ENCODE measurements at regions not wholly inside any gene's neighbourhood (a gene's known extent, or its start where the extent isn't known, plus 50 kb on each side); places are given as distances from the start of the nearest gene placed in this dataset.

DNA sequence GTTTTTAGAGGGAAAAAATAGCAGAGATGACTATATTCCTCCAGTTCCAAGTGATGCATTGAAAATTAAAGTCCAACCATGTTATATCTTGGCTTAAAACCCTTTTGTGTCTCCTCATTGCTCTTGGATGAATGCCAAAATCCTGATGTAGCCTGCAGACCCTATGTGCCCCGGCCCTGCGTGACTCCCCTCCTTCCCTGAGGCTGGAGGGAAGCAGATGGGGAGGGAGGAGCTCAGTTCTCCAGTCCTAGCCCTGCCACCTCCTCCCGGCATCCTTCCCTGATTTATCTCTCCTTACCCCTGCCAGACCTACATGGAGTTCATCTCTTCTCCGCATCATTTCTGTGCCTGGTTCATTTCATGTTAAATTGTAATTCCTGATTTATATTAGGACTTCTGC, 397.4 kb downstream of the PTPRU start:
- no peak for DNase-seq (ENCODE audit: low read depth)

DNA sequence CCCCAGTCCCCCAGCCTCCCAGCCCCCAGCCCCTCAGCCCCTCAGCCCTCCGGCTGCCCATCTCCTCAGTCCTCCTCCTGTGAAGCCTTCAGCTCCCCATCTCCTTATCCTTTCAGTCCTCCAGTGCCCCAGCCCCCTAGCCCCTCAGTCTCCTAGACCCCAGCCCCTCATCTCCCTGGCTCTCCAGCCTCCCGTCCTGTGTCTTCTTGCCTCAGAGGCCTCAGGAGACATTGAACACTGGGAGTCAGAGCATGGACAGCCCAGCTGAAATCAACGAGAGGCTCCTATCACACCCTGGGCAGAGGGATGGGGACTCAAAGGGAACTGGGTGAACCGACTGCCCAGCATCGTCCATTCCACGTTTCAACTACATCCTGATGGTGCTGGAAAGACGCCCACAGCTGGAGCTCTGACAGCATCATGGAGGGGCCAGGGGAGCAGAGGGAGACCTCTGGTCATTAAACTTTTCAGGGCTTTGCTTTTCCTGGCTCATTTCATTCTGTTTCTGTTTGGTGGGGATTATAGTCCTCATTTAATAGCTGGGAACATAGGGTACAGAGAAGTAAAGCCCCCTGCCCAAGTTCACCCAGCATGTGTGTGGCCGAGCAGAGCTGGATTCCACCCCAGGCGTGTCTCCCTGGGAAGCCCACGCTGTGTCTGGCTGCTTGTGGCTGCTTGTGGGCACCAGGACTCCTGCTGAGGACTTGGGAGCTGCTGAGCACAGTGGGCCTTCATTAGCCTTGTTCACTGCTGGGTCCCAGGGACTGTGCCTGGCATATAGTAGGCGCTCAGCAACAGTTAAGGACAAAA, 396.7 kb downstream of the PTPRU start:
- DNase-seq (ENCODE audit: low read depth), result peak; percentile 16
- in situ Hi-C loops (cut with HindIII; ENCODE audit: low sequenced_read_pairs), result no loop called here
- TF ChIP-seq, protein P1, sequence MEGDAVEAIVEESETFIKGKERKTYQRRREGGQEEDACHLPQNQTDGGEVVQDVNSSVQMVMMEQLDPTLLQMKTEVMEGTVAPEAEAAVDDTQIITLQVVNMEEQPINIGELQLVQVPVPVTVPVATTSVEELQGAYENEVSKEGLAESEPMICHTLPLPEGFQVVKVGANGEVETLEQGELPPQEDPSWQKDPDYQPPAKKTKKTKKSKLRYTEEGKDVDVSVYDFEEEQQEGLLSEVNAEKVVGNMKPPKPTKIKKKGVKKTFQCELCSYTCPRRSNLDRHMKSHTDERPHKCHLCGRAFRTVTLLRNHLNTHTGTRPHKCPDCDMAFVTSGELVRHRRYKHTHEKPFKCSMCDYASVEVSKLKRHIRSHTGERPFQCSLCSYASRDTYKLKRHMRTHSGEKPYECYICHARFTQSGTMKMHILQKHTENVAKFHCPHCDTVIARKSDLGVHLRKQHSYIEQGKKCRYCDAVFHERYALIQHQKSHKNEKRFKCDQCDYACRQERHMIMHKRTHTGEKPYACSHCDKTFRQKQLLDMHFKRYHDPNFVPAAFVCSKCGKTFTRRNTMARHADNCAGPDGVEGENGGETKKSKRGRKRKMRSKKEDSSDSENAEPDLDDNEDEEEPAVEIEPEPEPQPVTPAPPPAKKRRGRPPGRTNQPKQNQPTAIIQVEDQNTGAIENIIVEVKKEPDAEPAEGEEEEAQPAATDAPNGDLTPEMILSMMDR (IDR thresholded peaks at IDR 0.05; ENCODE audit: low read depth, low read length, missing control alignments), result no peak
- no peak overlapping the region for H3K4me3 ChIP-seq (ENCODE audit: low read depth, low read length)

More for the DNA sequence above, 397.4 kb downstream of the PTPRU start:
- H3K4me3 ChIP-seq (ENCODE audit: low read depth, low read length), result no peak overlapping the region
- in situ Hi-C loops (cut with HindIII; ENCODE audit: low sequenced_read_pairs), result no loop called here
- TF ChIP-seq, protein P1 (IDR thresholded peaks at IDR 0.05; ENCODE audit: low read depth, low read length, missing control alignments), result no peak

DNA sequence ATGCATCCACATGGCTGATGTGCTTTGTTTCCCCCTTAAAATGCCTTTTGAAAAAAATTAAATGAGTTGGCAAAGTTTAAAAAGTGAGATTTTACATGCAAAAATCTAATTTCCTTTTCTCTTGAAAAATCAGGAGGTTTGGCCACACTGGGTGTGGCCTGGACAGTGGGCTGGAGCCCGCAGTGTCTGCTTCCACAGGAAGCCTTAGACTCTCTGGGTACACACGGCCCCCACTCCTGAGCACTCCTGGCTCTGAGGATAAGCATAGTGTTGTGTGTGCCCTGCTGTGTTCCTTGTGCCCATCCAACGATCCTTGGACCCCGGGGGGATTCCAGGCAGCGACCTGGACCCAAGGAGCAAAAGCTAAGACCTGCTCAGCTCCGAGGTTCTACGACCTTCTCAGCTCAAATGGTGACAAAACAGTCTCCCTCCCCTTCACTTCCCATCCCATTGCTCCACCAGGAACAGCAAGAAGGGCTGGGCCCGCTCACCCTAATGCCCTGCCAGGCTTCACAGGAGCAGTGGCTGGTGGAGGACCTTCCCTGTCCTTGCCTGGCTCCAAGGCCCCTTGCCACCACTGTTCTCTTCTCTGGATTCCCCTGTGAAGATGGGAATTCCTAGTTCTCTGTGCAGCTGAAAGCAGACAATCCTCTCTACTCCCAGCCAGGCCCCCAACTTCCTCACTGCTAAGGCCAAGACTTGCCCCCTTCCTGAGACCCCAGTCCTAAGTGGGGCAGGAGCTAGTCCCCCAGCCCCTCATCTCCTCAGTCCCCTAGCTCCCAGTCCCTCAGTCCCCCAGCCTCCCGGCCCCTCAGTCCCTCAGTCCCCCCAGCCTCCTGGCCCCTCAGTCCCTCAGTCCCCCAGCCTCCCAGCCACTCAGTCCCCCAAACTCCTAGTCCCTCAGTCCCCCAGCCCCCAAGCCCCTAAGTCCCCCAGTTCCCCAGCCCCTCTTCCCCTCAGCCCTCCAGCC, 395.8 kb downstream of the PTPRU start:
- no peak overlapping the region for H3K4me3 ChIP-seq (ENCODE audit: low read depth, low read length)
- DNase-seq (ENCODE audit: low read depth), result no peak
- TF ChIP-seq, protein P1 (IDR thresholded peaks at IDR 0.05; ENCODE audit: low read depth, low read length, missing control alignments), result no peak
- in situ Hi-C loops (cut with HindIII; ENCODE audit: low sequenced_read_pairs), result no loop called here

DNA sequence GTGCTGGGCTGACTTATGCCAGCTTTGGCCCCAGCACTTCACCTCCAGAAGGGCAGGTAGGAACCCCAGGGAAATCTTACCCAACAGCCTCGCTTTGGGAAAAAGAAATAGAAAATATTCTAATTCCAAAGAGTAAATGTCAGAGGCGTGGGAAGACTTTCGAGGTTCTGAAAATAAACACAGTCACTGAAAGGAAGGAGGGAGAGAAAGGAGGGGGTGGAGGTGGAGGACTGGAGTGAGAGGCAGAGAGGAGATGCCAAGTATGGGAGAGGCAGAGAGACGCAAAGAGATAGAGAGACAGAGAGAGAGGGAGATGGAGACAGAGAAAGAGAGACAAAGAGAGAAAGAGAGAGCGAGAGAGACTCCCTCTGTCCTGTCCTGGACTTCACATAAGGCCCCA, 395.0 kb downstream of the PTPRU start:
- TF ChIP-seq, protein P1 (IDR thresholded peaks at IDR 0.05; ENCODE audit: low read depth, low read length, missing control alignments), result no peak
- no peak for DNase-seq (ENCODE audit: low read depth)
- H3K4me3 ChIP-seq (ENCODE audit: low read depth, low read length), result no peak overlapping the region
- in situ Hi-C loops (cut with HindIII; ENCODE audit: low sequenced_read_pairs), result no loop called here

DNA sequence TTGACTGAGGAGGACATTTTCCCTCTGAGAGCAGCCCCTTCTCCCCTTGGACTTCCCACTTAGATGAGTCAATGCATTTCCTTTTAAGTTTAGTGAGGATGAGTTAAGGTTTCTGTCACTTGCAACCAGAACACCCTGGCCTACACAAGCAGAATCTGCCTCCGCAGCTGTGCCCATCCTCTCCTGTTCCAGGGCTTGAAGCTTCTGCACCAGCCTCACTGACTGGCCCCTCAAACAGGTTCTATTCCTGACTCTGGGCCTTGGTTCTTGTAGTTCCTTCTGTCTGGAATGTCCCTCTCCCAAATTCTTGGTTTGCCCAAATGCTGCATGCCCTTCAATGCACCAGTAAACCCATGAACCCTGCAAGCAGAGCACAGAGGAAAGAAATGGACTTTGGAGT, 394.4 kb downstream of the PTPRU start:
- in situ Hi-C loops (cut with HindIII; ENCODE audit: low sequenced_read_pairs), result no loop called here
- H3K4me3 ChIP-seq (ENCODE audit: low read depth, low read length), result no peak overlapping the region
- TF ChIP-seq, protein P1 (IDR thresholded peaks at IDR 0.05; ENCODE audit: low read depth, low read length, missing control alignments), result no peak
- DNase-seq (ENCODE audit: low read depth), result no peak

DNA sequence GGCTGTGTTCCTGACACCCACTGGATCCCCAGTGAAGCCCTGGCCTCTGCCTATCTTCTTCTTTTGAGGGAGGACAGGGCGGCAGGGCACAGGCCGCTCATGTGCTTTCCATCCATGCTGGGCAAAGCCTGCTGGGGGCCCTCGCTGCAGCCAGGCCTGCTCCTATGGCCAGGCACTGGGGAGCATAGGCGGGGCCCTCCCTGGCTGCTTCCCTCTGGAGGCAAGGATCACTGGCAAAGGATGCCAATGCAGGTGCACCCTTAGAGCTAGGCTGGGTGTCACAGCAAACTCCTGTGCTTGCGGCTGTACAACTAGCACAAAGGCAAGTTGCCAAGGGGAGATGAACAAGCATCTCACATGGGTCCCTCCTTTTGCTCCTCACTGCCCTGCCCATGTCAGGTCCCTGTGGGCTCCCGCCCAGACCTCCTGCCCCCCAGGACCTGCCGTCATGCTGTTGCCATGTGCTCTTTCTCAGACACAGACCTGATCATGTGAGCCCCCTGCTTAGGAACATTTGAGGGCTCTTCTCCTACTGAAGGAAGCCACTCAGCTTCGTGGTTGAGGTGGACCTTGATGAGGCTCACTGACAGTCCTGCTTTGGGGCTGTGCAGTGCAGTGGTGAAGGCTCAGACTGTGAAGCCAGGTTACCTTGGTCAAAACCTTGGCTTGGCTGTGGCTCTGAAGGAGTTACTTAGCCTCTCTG, 393.6 kb downstream of the PTPRU start:
- no peak for DNase-seq (ENCODE audit: low read depth)
- TF ChIP-seq, protein P1 (IDR thresholded peaks at IDR 0.05; ENCODE audit: low read depth, low read length, missing control alignments), result no peak
- in situ Hi-C loops (cut with HindIII; ENCODE audit: low sequenced_read_pairs), result no loop called here
- H3K4me3 ChIP-seq (ENCODE audit: low read depth, low read length), result no peak overlapping the region
